ENCODE measurements at regions not wholly inside any gene's neighbourhood (a gene's known extent, or its start where the extent isn't known, plus 50 kb on each side); places are given as distances from the start of the nearest gene placed in this dataset.

- H3K4me1 ChIP-seq: no peaks in the 10 kb centered on the region
- DNase-seq (ENCODE audit: low spot score in 2 of 2): no peak
- H3K4me3 ChIP-seq: no peak overlapping the region
- H3K27me3 ChIP-seq: no peaks in the 10 kb centered on the region
- H3K27ac ChIP-seq: no peak overlapping the region
- H3K9me3 ChIP-seq: peaks cover 0 to 3% of the 10 kb centered on the region in 2 donors
- no peak for TF ChIP-seq CTCF (IDR thresholded peaks at IDR 0.05)
- intact Hi-C loops (cut with DNase I): no loop called here
- no peaks in the 10 kb centered on the region for H3K36me3 ChIP-seq
Measured at GRCh38 chr5:103962023-103962422, 399.4 kb upstream of the NUDT12 start.

GRCh38 chr5:103953601-103954382, 391.2 kb upstream of the NUDT12 start:
- Histone ChIP-seq H3K4me1 (no peaks in the 10 kb centered on the region), H3K27ac (no peak overlapping the region), H3K27me3 (no peaks in the 10 kb centered on the region), H3K36me3 (no peaks in the 10 kb centered on the region), H3K9me3 (no peaks in the 10 kb centered on the region), H3K4me3 (no peak overlapping the region)
- intact Hi-C loops (cut with DNase I): no loop called here
- DNase-seq (ENCODE audit: low spot score in 2 of 2): no peak
- TF ChIP-seq CTCF (IDR thresholded peaks at IDR 0.05): no peak

- intact Hi-C loops (cut with DNase I): no loop called here
- Histone ChIP-seq H3K36me3 (no peaks in the 10 kb centered on the region), H3K27ac (no peak overlapping the region), H3K27me3 (no peaks in the 10 kb centered on the region), H3K4me3 (no peak overlapping the region), H3K4me1 (no peaks in the 10 kb centered on the region), H3K9me3 (no peaks in the 10 kb centered on the region)
- no peak for DNase-seq (ENCODE audit: low spot score in 2 of 2)
- no peak for TF ChIP-seq CTCF (IDR thresholded peaks at IDR 0.05)
Measured at GRCh38 chr5:103951776-103952175, 389.2 kb upstream of the NUDT12 start.

GRCh38 chr5:103943230-103943629, 380.6 kb upstream of the NUDT12 start:
- H3K4me3 ChIP-seq: no peak overlapping the region
- no peak for DNase-seq (ENCODE audit: low spot score in 2 of 2)
- H3K36me3 ChIP-seq: no peaks in the 10 kb centered on the region
- no peaks in the 10 kb centered on the region for H3K27me3 ChIP-seq
- no peaks in the 10 kb centered on the region for H3K9me3 ChIP-seq
- H3K27ac ChIP-seq: no peak overlapping the region
- intact Hi-C loops (cut with DNase I): no loop called here
- no peaks in the 10 kb centered on the region for H3K4me1 ChIP-seq
- TF ChIP-seq CTCF (IDR thresholded peaks at IDR 0.05): no peak

GRCh38 chr5:103942587-103943186, 380.1 kb upstream of the NUDT12 start:
- H3K27ac ChIP-seq: no peak overlapping the region
- H3K36me3 ChIP-seq: no peaks in the 10 kb centered on the region
- no peak for DNase-seq (ENCODE audit: low spot score in 2 of 2)
- H3K27me3 ChIP-seq: no peaks in the 10 kb centered on the region
- H3K4me1 ChIP-seq: no peaks in the 10 kb centered on the region
- TF ChIP-seq CTCF (IDR thresholded peaks at IDR 0.05): no peak
- H3K9me3 ChIP-seq: no peaks in the 10 kb centered on the region
- intact Hi-C loops (cut with DNase I): no loop called here
- H3K4me3 ChIP-seq: no peak overlapping the region

All from ascending aorta (tissue), 2 donors.